ENCODE measurements at regions not wholly inside any gene's neighbourhood (a gene's known extent, or its start where the extent isn't known, plus 50 kb on each side); places are given as distances from the start of the nearest gene placed in this dataset.

DNA sequence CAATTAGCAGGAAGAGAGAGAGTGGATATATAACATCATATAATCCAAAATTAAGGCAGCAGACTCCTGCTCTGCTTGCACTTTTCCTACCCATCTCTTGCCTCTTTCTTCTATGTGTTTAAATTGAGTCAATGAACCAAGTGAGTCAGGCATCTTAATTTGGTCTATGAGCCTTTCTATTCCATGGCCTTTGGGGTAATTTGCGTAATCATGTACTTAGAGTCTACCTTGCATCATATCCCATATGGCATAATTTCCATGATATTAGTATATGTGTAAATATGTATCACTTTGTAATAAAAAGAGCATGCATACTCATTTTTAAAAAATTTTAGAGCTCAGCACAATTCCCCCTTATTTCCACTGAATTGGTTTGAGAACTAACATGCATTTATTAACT, 555.2 kb downstream of the STK39 start:
- no peaks in the 10 kb centered on the region for H3K27me3 Mint-ChIP-seq (ENCODE audit: unreplicated experiment)

GRCh38 chr2:167689444-167689843, 558.0 kb downstream of the STK39 start:
- Mint-ChIP-seq H3K4me1 (ENCODE audit: unreplicated experiment) (no peaks in the 10 kb centered on the region), H3K9me3 (ENCODE audit: unreplicated experiment) (no peaks in the 10 kb centered on the region), H3K27me3 (ENCODE audit: unreplicated experiment) (no peaks in the 10 kb centered on the region), H3K36me3 (ENCODE audit: low read depth, unreplicated experiment) (no peaks in the 10 kb centered on the region), H3K4me3 (ENCODE audit: unreplicated experiment) (no peak overlapping the region), H3K27ac (ENCODE audit: unreplicated experiment) (no peak overlapping the region)
- no peak for DNase-seq (ENCODE audit: low spot score)
- TF ChIP-seq, protein P1, sequence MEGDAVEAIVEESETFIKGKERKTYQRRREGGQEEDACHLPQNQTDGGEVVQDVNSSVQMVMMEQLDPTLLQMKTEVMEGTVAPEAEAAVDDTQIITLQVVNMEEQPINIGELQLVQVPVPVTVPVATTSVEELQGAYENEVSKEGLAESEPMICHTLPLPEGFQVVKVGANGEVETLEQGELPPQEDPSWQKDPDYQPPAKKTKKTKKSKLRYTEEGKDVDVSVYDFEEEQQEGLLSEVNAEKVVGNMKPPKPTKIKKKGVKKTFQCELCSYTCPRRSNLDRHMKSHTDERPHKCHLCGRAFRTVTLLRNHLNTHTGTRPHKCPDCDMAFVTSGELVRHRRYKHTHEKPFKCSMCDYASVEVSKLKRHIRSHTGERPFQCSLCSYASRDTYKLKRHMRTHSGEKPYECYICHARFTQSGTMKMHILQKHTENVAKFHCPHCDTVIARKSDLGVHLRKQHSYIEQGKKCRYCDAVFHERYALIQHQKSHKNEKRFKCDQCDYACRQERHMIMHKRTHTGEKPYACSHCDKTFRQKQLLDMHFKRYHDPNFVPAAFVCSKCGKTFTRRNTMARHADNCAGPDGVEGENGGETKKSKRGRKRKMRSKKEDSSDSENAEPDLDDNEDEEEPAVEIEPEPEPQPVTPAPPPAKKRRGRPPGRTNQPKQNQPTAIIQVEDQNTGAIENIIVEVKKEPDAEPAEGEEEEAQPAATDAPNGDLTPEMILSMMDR (IDR thresholded peaks at IDR 0.05; ENCODE audit: unreplicated experiment), result peak; percentile 33

More for the DNA sequence above, 555.2 kb downstream of the STK39 start:
- Mint-ChIP-seq H3K4me1 (ENCODE audit: unreplicated experiment) (no peaks in the 10 kb centered on the region), H3K9me3 (ENCODE audit: unreplicated experiment) (no peaks in the 10 kb centered on the region), H3K27ac (ENCODE audit: unreplicated experiment) (no peak overlapping the region), H3K36me3 (ENCODE audit: low read depth, unreplicated experiment) (no peaks in the 10 kb centered on the region), H3K4me3 (ENCODE audit: unreplicated experiment) (no peak overlapping the region)
- TF ChIP-seq, protein P1 (IDR thresholded peaks at IDR 0.05; ENCODE audit: unreplicated experiment), result no peak
- no peak for DNase-seq (ENCODE audit: low spot score)

GRCh38 chr2:167686691-167687090, 560.7 kb downstream of the STK39 start:
- no peak for DNase-seq (ENCODE audit: low spot score)
- TF ChIP-seq, protein P1 (IDR thresholded peaks at IDR 0.05; ENCODE audit: unreplicated experiment), result no peak
- Mint-ChIP-seq H3K4me1 (ENCODE audit: unreplicated experiment) (peaks cover 3% of the 10 kb centered on the region), H3K27ac (ENCODE audit: unreplicated experiment) (no peak overlapping the region), H3K4me3 (ENCODE audit: unreplicated experiment) (no peak overlapping the region), H3K36me3 (ENCODE audit: low read depth, unreplicated experiment) (no peaks in the 10 kb centered on the region), H3K9me3 (ENCODE audit: unreplicated experiment) (no peaks in the 10 kb centered on the region), H3K27me3 (ENCODE audit: unreplicated experiment) (no peaks in the 10 kb centered on the region)

DNA sequence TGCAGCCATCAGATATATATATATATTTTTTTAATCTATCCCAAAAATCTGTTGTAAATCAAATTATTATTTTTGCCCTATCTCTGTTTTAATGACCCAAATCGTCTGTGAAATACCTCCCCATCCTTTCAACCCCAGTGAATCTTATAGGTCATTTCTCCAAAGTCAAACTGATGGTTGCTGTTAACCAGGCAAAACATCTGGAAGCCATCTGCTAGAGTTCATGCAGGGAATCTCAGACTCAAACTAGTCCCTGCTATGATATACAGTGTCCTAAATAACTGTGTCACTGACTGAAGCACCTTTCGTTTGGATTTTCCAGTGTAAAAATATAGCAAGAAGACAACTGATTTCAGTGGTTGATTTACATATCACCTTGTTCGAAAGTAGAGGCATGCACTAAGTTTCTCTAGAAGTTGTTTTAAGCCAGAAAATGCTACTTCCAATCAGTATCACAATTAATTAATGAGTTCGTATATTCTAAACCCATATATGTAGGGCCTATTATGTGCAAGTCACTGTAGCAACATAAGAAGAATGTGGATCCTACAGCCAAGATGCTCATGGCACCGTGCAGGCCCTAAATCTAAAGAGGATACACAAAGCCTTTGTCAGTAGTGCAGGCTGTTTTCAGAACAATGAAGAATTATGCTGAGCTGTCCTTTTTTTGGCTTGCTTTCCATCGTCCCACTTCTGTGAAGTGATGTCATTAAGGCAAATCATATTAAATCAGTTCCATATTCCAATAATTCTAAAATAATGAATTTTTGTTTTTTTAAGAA, 566.0 kb downstream of the STK39 start:
- no peak for DNase-seq (ENCODE audit: low spot score)
- Mint-ChIP-seq H3K36me3 (ENCODE audit: low read depth, unreplicated experiment) (no peaks in the 10 kb centered on the region), H3K4me1 (ENCODE audit: unreplicated experiment) (peaks cover 3% of the 10 kb centered on the region), H3K27me3 (ENCODE audit: unreplicated experiment) (no peaks in the 10 kb centered on the region), H3K9me3 (ENCODE audit: unreplicated experiment) (no peaks in the 10 kb centered on the region), H3K27ac (ENCODE audit: unreplicated experiment) (no peak overlapping the region), H3K4me3 (ENCODE audit: unreplicated experiment) (no peak overlapping the region)
- TF ChIP-seq, protein P1 (IDR thresholded peaks at IDR 0.05; ENCODE audit: unreplicated experiment), result no peak

- no peaks in the 10 kb centered on the region for H3K36me3 Mint-ChIP-seq (ENCODE audit: low read depth, unreplicated experiment)
- TF ChIP-seq, protein P1 (IDR thresholded peaks at IDR 0.05; ENCODE audit: unreplicated experiment), result no peak
- no peak overlapping the region for H3K27ac Mint-ChIP-seq (ENCODE audit: unreplicated experiment)
- H3K4me1 Mint-ChIP-seq (ENCODE audit: unreplicated experiment), result peaks cover 3% of the 10 kb centered on the region
- DNase-seq (ENCODE audit: low spot score), result no peak
- no peaks in the 10 kb centered on the region for H3K9me3 Mint-ChIP-seq (ENCODE audit: unreplicated experiment)
- H3K4me3 Mint-ChIP-seq (ENCODE audit: unreplicated experiment), result no peak overlapping the region
- H3K27me3 Mint-ChIP-seq (ENCODE audit: unreplicated experiment), result no peaks in the 10 kb centered on the region
Observed at GRCh38 chr2:167678158-167678557, 569.2 kb downstream of the STK39 start.

Measured in endothelial cell (in vitro differentiated cells).